Esophagus (tissue), 2 donors: ENCODE measurements at regions not wholly inside any gene's neighbourhood (a gene's known extent, or its start where the extent isn't known, plus 50 kb on each side); places are given as distances from the start of the nearest gene placed in this dataset.
"Not testable (repeated sequence)": the region's sequence is repeated elsewhere in the genome, so short reads cannot be mapped to it uniquely, and the experiment has no call there.

ENCODE experiments used
- H3K27ac ChIP-seq, 2 donors: one replicate each; pipeline ENCODE4 v1.5.1; 2013; ENCODE audit warnings: low read depth in 2 of 2, mild to moderate bottlenecking in 2 of 2, inconsistent platforms in 1 of 2, low read length in 1 of 2, moderate library complexity in 1 of 2
- H3K27me3 ChIP-seq, 2 donors: one replicate each; pipeline ENCODE4 v1.6.1; 2013; ENCODE audit warnings: low read length in 2 of 2, control low read depth in 1 of 2, mild to moderate bottlenecking in 1 of 2; ENCODE audit not compliant: insufficient read depth in 2 of 2, control insufficient read depth in 1 of 2
- H3K36me3 ChIP-seq, 2 donors: one replicate each; pipeline ENCODE4 v1.6.1; 2013; ENCODE audit warnings: low read length in 1 of 2; ENCODE audit not compliant: control insufficient read depth in 2 of 2, insufficient read depth in 2 of 2
- H3K4me1 ChIP-seq, 2 donors: one replicate each; pipeline ENCODE4 v1.6.1; 2013; ENCODE audit warnings: low read length in 1 of 2; ENCODE audit not compliant: control insufficient read depth in 2 of 2, insufficient read depth in 2 of 2
- H3K4me3 ChIP-seq, 2 donors: one replicate each; pipeline ENCODE4 v1.5.1; 2013; ENCODE audit warnings: low read length in 2 of 2, mild to moderate bottlenecking in 2 of 2, low read depth in 1 of 2, moderate library complexity in 1 of 2
- H3K9me3 ChIP-seq, 2 donors: one replicate each; pipeline ENCODE4 v1.6.1; 2013; ENCODE audit warnings: mild to moderate bottlenecking in 2 of 2, low read depth in 1 of 2, low read length in 1 of 2, moderate library complexity in 1 of 2; ENCODE audit not compliant: control insufficient read depth in 2 of 2, insufficient read depth in 1 of 2
- WGBS, 2 donors: extraction: QIAGEN DNeasy Blood & Tissue Kit; methylation state at CpG; one replicate each; pipeline ENCODE4 v1.1.7; 2013; 5-methylcytosine and 5-hydroxymethylcytosine counted together
- donor health status: healthy with polysubstance abuse.
- donor health status: Bipolar disorder and iron deficiency.

DNA sequence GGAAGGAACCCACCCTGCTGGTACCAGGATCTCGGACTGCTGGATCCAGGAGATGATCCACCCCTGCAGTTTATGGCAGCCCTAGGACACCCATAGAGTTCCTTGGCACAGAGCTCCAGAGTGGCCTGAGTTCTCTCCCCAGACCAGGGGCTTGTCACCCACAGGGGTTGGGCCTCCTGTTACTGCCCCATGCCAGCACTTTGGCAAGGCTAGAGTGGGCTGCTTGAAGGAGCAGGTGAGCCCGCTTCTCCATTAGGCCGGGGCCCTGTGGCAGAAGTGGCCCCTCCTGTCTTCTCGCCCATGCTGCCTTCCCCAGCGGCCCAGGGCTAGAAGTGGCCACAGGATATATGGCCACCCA is 1073.9 kb downstream of the RPIA start:
- H3K36me3 ChIP-seq, result not testable (repeated sequence)
- peaks cover 0 to 10% of the 10 kb centered on the region in 2 donors for H3K27me3 ChIP-seq

DNA sequence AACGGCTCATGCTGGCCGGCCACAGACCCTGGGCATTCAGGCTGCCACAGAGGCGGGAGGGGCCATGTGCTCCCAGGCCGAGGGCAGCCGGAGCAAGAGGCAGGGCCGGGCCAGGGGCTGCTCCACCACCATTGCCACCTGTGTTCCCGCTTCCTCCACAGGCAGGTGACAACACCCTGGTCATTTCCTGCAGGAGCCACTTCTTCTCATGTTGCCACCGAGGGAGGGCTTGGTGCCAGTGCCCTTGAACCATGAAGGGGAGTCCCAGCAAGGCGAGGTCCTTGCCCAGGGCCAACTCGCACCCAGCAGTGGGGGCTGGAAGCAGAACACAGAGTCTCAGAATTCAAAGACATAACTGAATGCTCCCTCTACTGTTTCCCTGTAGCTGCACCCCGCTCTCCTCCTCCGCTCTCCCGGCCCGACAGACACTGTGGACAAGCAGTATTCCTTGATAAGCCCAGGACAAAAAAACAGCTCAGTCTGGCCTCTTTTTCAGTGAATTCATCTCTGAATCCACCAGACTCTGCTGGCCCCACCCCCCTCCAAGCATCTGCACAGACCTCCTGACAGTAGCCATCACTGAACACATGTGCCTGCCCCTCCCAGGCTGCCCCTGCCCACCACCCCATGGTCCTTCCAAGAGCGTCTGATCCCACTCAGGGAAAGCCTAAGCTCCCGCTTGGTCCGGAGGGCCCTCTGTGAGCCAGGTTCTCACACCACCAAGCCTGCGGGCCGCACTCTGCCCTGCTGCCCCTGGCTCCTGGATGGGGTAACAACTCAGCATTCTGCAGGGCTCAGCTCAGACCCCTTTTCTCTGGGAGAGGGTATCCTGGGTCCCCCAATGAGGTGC is 1074.9 kb downstream of the RPIA start:
- H3K36me3 ChIP-seq, H3K4me1 ChIP-seq, H3K4me3 ChIP-seq, H3K27ac ChIP-seq: not testable (repeated sequence)
- Histone ChIP-seq H3K9me3 (peaks cover 6 to 20% of the 10 kb centered on the region in 2 donors), H3K27me3 (peaks cover 0 to 10% of the 10 kb centered on the region in 2 donors)
- WGBS, 2 donors, result 84 to 86% methylated on average over 19 of the region's 19 CpGs

More for the DNA sequence above, 1073.9 kb downstream of the RPIA start:
- WGBS, 2 donors, result 88 to 92% methylated on average over 5 of the region's 5 CpGs
- peaks cover 6 to 20% of the 10 kb centered on the region in 2 donors for H3K9me3 ChIP-seq
- not testable (repeated sequence) for H3K4me1 ChIP-seq, H3K4me3 ChIP-seq, H3K27ac ChIP-seq

- not testable (repeated sequence) for H3K4me3 ChIP-seq, H3K36me3 ChIP-seq, H3K27ac ChIP-seq, H3K4me1 ChIP-seq
- Histone ChIP-seq H3K27me3 (peaks cover 0 to 10% of the 10 kb centered on the region in 2 donors), H3K9me3 (peaks cover 6 to 20% of the 10 kb centered on the region in 2 donors)
- 64 to 75% methylated on average over 7 of the region's 7 CpGs for WGBS, 2 donors
Observed at GRCh38 chr2:89767058-89767457, 1075.6 kb downstream of the RPIA start.

DNA sequence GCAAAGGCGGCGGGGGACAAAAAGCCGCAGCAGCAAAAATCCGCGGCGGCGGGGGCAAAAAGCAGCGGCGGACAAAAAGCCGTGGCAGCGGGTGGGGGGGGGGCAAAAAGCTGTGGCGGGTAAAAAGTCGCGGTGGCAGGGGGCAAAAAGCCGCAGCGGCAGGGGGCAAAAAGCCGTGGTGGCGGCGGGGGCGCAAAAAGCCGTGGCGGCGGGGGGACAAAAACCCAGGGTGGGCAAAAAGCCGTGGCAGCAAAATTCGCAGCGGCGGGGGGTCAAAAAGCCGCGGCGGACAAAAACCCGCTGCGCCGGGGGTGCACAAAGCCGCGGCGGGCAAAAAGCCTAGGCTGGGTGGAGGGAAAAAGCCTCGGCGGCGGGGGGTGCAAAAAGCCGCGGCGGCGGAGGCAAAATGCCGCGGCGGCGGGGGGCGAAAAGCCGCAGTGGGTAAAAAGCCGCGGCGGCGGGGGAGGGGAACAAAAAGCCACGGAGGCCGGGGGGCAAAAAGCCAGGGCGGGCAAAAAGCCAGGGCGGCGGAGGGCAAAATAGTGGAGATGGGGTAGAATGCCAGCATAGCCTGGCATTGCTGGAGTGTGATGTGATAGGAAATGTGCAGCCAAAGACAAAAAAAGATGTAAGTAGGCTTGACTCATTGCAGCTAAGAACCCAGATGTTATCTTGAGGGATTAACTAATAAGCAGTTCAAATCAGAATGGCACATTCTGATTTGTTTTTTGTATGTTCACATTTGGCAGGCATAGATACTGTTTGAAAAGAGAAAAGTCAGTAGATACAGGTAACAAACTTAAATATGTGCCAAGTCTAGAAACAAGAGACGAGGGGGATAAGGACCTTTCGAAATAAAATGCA is 1076.3 kb downstream of the RPIA start:
- H3K4me3 ChIP-seq, result peak overlapping the region in 1 of 2 donors; percentile 4
- 10 to 15% methylated on average over 60 of the region's 60 CpGs for WGBS, 2 donors
- H3K27ac ChIP-seq, result no peak overlapping the region
- H3K27me3 ChIP-seq, result peaks cover 0 to 10% of the 10 kb centered on the region in 2 donors
- H3K4me1 ChIP-seq, result no peaks in the 10 kb centered on the region
- H3K36me3 ChIP-seq, result no peaks in the 10 kb centered on the region
- H3K9me3 ChIP-seq, result peaks cover 6 to 20% of the 10 kb centered on the region in 2 donors

GRCh38 chr2:89775885-89776284 is 1084.4 kb downstream of the RPIA start:
- H3K9me3 ChIP-seq, result no peaks in the 10 kb centered on the region
- H3K27me3 ChIP-seq, result no peaks in the 10 kb centered on the region
- H3K27ac ChIP-seq, result no peak overlapping the region
- no peak overlapping the region for H3K4me3 ChIP-seq
- no peaks in the 10 kb centered on the region for H3K4me1 ChIP-seq
- 84 to 85% methylated on average over 15 of the region's 15 CpGs for WGBS, 2 donors
- no peaks in the 10 kb centered on the region for H3K36me3 ChIP-seq

GRCh38 chr2:89780318-89780717 is 1088.8 kb downstream of the RPIA start:
- 78 to 81% methylated on average over 15 of the region's 15 CpGs for WGBS, 2 donors
- Histone ChIP-seq H3K27me3 (no peaks in the 10 kb centered on the region), H3K27ac (no peak overlapping the region), H3K4me3 (no peak overlapping the region), H3K4me1 (no peaks in the 10 kb centered on the region), H3K9me3 (no peaks in the 10 kb centered on the region), H3K36me3 (no peaks in the 10 kb centered on the region)

DNA sequence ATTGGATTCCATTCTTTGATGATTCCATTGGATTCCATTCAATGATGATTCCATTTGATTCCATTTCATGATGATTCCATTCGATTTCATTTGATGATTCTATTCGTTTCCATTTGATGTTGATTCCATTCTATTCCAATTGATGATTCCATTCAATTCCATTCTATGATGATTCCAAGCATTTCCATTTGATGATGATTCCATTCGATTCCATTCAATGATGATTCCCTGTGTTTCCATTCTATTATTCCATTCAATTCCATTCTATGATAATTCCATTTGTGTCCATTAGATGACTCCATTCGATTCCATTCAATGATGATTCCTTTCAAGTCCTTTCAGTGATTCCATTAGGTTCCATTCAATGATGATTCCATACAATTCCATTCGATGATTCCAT is 1090.5 kb downstream of the RPIA start:
- Histone ChIP-seq H3K36me3 (no peaks in the 10 kb centered on the region), H3K27me3 (no peaks in the 10 kb centered on the region), H3K27ac (no peak overlapping the region), H3K4me1 (no peaks in the 10 kb centered on the region), H3K9me3 (no peaks in the 10 kb centered on the region), H3K4me3 (no peak overlapping the region)
- 56% methylated on average over 5 of the region's 5 CpGs for WGBS, 2 donors

- no peaks in the 10 kb centered on the region for H3K27me3 ChIP-seq
- no peak overlapping the region for H3K27ac ChIP-seq
- H3K36me3 ChIP-seq, result no peaks in the 10 kb centered on the region
- 85 to 90% methylated on average over 16 of the region's 16 CpGs for WGBS, 2 donors
- H3K4me1 ChIP-seq, result no peaks in the 10 kb centered on the region
- no peak overlapping the region for H3K4me3 ChIP-seq
- no peaks in the 10 kb centered on the region for H3K9me3 ChIP-seq
Observed at GRCh38 chr2:89784960-89785359, 1093.5 kb downstream of the RPIA start.

DNA sequence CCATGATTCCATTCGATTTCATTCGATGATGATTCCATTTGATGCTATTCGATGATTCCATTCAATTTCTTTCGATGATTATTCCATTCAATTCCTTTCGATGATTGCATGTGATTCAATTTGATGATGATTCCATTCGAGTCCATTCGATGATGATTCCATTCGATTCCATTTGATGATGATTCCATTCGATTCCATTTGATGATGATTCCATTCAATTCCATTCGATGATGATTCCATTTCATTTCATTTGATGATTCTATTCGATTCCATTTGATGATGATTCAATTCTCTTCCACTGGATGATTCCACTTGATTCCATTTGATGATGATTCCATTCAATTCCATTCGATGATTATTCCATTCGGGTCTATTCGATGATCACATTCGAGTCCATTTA is 1094.1 kb downstream of the RPIA start:
- H3K9me3 ChIP-seq, H3K4me3 ChIP-seq, H3K4me1 ChIP-seq, H3K27ac ChIP-seq, H3K27me3 ChIP-seq, H3K36me3 ChIP-seq: not testable (repeated sequence)
- WGBS, 2 donors, result 80 to 84% methylated on average over 15 of the region's 15 CpGs
